GM12872 (cell line): ENCODE measurements at regions not wholly inside any gene's neighbourhood (a gene's known extent, or its start where the extent isn't known, plus 50 kb on each side); places are given as distances from the start of the nearest gene placed in this dataset.

Experiments
- CTCF ChIP-seq: IDR thresholded peaks from 3 replicates; pipeline ENCODE4 v1.5.1; 2011; ENCODE audit warnings: low read depth, mild to moderate bottlenecking, low read length, moderate library complexity; ENCODE audit not compliant: insufficient read depth

DNA sequence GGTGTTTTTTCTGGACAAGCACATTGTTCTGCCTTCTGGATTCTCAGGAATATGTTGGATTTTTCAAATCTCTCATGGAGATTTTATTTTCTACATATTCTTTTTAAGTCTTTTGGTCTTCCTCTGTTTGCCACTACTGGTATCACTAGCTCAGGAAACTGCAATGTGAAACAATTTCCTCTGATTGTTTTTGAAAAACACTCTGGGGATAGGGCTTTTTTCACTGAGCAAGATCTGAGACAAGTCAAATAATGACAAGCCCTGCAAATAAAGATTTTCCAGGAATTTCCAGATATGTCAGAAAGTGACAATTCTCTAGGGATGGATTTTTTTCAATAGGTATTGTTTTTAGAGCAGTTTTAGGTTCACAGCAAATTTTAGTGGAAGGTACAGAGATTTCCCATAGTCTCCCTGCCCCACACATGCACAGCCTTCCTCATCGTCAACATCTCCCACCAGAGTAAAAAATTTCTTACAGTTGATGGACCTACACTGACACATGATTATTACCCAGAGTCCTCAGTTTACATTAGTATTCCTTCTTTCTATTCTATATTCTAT, 86.9 kb upstream of the TMEM161B start:
- no peak for TF ChIP-seq CTCF

DNA sequence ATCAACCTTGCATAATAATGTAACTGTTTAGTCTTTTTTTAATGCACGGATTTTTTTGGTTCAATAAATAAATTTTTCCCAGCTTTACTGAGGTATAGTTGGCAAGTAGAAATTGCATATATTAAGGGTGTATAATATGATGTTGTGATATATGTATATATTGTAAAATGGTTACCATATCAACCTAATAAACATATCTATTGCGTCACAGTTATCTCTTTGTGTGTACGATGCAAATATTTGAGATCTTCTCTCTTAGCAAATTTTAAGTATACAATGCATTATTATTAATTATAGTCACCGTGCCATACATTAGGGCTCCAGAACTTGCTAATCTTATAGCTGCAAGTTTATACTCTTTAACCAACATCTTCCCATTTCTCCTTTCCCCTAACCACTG, 57.2 kb upstream of the TMEM161B start:
- no peak for TF ChIP-seq CTCF

DNA sequence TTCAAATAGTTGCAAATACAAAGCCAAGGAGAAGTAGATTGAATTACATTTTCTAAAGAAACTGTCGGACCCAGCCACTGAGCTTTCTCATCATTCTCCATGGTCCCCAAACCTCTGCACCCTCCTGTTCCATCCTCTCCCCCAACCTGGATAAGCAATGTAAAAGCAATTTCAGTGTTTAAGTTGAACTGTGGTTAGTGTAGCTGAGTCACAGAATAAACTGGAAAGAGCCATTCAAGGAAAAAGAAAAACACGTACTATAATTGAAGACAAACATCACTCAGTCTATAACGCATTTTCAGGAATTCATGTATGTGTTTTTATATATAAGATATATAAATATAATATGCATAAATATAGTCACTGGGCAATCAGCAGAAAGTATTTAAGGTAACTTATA, 54.1 kb upstream of the TMEM161B start:
- no peak for TF ChIP-seq CTCF
